ENCODE measurements at regions not wholly inside any gene's neighbourhood (a gene's known extent, or its start where the extent isn't known, plus 50 kb on each side); places are given as distances from the start of the nearest gene placed in this dataset.
"Not testable (repeated sequence)": the region's sequence is repeated elsewhere in the genome, so short reads cannot be mapped to it uniquely, and the experiment has no call there.

DNA sequence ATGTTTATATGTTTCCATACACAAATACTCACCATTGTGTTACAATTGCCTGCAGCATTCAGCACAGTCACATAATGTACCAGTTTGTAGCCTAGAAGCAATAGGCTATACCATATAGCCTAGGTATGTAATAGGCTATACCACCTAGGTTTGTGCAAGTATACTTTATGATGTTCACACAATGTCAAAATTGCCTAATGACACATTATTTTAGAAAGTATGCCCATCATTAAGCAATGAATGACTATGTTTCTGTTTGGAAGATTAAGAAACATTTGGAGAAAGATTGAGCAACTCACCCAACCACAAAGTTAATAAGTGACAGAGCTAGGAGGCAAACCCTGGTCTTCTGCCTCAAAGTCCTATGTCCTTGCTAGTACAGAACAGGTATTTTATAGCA is 96.8 kb upstream of the GRIA3 start:
- TF ChIP-seq, protein P1, sequence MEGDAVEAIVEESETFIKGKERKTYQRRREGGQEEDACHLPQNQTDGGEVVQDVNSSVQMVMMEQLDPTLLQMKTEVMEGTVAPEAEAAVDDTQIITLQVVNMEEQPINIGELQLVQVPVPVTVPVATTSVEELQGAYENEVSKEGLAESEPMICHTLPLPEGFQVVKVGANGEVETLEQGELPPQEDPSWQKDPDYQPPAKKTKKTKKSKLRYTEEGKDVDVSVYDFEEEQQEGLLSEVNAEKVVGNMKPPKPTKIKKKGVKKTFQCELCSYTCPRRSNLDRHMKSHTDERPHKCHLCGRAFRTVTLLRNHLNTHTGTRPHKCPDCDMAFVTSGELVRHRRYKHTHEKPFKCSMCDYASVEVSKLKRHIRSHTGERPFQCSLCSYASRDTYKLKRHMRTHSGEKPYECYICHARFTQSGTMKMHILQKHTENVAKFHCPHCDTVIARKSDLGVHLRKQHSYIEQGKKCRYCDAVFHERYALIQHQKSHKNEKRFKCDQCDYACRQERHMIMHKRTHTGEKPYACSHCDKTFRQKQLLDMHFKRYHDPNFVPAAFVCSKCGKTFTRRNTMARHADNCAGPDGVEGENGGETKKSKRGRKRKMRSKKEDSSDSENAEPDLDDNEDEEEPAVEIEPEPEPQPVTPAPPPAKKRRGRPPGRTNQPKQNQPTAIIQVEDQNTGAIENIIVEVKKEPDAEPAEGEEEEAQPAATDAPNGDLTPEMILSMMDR (IDR thresholded peaks at IDR 0.05; ENCODE audit: low read length, missing control alignments): no peak
- no peak overlapping the region for H3K4me3 ChIP-seq (replicated peaks; ENCODE audit: low read depth, low read length)
- DNase-seq (ENCODE audit: low read depth): peak; percentile 25

DNA sequence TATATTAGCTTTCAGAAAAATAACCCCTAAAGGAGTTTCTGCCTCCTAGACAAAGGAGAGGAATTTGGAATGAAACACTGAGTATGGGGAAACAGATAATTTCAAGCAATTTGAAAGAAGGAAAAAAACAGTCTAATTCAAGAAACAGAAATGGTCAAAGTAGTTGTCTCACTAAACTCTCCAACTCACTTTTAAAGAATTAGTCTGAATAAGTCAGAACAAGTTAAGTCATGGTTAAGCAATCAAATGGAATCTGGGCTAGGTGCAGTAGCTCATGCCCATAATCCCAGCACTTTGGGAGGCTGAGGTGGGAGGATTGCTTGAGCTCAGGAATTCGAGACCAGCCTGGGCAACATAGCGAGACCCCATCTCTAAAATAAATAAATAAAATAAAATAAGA is 95.7 kb upstream of the GRIA3 start:
- DNase-seq (ENCODE audit: low read depth): no peak
- TF ChIP-seq, protein P1 (IDR thresholded peaks at IDR 0.05; ENCODE audit: low read length, missing control alignments): no peak
- H3K4me3 ChIP-seq (replicated peaks; ENCODE audit: low read depth, low read length): no peak overlapping the region

DNA sequence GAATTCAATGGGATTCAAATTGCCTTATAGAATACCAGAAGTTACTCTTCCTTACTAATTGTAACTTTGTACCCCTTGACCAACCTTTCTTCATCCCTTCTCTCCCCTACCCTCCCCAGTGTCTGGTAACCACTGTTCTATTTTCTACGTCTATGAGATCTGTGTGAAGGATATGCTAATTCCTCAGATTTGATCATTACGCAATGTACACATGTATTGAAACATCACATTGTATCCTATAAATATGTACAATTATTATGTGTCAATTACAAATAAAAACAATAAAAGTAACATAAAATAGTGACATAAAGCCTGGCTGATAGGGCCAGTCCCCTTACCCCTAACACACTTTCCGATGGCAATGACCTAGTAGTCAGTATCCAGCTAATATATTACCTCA is 95.1 kb upstream of the GRIA3 start:
- no peak for DNase-seq (ENCODE audit: low read depth)
- H3K4me3 ChIP-seq (replicated peaks; ENCODE audit: low read depth, low read length): no peak overlapping the region
- TF ChIP-seq, protein P1 (IDR thresholded peaks at IDR 0.05; ENCODE audit: low read length, missing control alignments): no peak

DNA sequence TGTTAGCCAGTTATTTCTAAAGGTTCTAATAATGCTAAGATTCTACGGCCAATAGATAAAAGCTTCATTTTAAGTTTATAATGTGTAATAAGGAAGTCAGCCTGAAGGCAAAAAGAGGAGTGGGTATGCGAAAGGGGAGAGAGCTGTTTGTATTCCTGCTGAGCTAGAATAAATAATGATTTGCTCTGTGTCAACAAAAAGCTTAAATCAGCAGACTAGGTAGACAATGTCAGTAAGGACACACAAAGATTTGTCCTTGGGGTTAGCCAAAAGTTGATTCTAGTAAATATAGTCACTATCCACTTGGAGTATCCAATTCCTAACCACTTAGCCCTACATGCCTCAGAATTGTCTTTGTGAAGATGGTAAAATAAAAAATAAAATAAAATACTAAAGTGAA is 90.3 kb upstream of the GRIA3 start:
- DNase-seq (ENCODE audit: low read depth): no peak
- TF ChIP-seq, protein P1 (IDR thresholded peaks at IDR 0.05; ENCODE audit: low read length, missing control alignments): no peak
- no peak overlapping the region for H3K4me3 ChIP-seq (replicated peaks; ENCODE audit: low read depth, low read length)

DNA sequence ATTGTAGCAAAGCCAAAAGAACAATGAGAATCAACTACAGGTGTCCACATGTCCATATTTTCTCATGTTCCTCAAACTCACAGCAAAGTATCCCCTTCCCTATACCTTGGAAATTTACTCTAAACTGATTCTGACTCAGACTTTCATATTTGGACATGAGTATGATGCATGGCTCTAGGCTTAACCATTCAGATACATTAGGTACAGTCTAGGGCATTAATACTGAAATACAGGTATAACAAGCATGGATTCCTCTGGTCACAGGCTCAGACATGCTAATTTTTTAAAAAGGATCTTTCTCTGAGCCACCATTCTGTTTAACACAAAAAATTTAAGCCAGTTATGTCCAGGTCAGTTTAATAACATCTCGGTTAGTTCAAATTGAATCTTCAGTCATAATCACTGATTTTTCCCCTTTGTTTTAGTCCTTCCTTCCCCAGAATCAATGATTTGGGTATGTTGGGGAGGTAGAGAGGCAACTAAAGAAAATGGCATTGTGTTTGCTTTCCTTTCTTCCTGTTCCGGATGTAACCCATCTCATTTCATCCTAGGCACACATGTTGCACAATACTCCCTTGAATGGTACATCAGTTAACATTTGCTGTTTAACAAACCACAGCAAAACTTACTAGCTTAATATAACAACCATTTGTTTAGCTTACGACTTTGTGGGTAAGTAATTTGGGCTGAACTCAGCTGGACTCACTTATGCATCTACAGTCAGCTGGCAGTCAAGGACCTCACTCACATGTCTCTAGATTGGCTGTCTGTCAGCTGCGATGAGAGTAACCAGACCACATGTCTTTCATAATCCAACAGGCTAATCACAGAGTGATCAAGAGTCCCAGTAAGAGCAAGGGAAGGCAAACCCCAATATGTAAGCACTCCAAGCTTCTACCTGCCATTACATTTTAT is 75.3 kb upstream of the GRIA3 start:
- no peak overlapping the region for H3K4me3 ChIP-seq (replicated peaks; ENCODE audit: low read depth, low read length)
- DNase-seq (ENCODE audit: low read depth): no peak
- TF ChIP-seq, protein P1 (IDR thresholded peaks at IDR 0.05; ENCODE audit: low read length, missing control alignments): no peak

DNA sequence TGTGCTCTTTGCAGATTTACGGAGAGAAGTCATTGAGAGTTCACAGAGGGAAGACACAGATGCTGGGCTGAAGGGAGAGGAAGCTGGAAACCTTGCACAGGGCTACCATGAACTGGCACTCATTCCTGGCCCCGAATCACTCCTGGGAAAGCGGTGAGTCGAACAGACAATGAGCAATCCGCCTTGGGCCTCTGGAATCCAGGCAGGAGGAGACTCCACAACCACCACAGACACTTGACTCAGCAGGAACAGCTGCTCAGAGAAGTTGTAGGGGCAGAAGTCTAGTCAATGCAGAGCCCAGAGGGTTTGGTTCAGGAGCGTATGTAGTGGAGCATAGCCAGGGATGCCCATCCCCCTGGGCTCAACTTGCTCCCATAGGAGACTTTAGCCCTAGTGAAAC is 62.8 kb upstream of the GRIA3 start:
- no peak overlapping the region for H3K4me3 ChIP-seq (replicated peaks; ENCODE audit: low read depth, low read length)
- TF ChIP-seq, protein P1 (IDR thresholded peaks at IDR 0.05; ENCODE audit: low read length, missing control alignments): no peak
- DNase-seq (ENCODE audit: low read depth): no peak

DNA sequence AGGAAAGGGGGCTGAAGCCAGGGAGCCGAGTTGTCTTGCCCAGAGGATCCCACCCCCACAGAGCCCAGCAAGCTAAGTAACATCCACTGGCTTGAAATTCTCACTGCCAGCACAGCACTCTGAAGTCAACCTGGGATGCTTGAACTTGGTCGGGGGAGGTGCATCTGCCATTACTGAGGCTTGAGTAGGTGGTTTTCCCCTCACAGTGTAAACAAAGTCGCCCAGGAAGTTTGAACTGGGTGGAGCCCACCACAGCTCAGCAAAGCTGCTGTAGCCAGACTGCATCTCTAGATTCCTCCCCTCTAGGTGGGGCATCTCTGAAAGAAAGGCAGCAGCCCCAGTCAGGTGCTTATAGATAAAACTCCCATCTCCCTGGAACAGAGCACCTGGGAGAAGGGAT is 54.3 kb upstream of the GRIA3 start:
- not testable (repeated sequence) for H3K4me3 ChIP-seq (replicated peaks; ENCODE audit: low read depth, low read length); DNase-seq (ENCODE audit: low read depth)

All from fibroblast of pulmonary artery (primary cell).